AG09319 (cell line): ENCODE measurements at regions not wholly inside any gene's neighbourhood (a gene's known extent, or its start where the extent isn't known, plus 50 kb on each side); places are given as distances from the start of the nearest gene placed in this dataset.
"Not testable (repeated sequence)": the region's sequence is repeated elsewhere in the genome, so short reads cannot be mapped to it uniquely, and the experiment has no call there.

ENCODE experiments used
- DNase-seq: peaks from one replicate; pipeline ENCODE4 v3.0.0-alpha.2; 2010; ENCODE audit warnings: low read depth; ENCODE audit errors: extremely low read depth
- CTCF ChIP-seq: IDR thresholded peaks from 2 replicates; pipeline ENCODE4 v1.5.1; 2011; ENCODE audit warnings: low read depth, mild to moderate bottlenecking, inconsistent platforms, low read length, moderate library complexity

DNA sequence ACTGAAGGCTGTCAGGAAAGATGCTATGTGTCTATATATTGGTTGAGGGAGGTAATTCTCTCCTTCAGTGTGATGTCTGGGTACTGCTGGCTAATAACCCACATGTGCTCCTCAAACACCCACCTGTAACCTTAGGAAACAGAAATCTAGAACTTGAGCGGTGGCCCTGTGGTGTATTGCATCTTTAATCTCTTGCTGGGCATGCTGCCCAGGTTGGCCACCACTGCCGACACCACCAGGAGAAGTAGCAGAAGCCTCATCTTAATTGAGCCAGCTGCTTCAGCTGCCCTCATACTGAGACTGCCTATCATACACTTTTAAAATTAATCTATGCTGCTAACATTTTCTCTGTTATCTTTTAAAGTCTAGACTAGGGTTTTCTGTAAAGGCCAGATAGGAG is 103.5 kb upstream of the C5orf63 start:
- no peak for DNase-seq
- no peak for TF ChIP-seq CTCF

DNA sequence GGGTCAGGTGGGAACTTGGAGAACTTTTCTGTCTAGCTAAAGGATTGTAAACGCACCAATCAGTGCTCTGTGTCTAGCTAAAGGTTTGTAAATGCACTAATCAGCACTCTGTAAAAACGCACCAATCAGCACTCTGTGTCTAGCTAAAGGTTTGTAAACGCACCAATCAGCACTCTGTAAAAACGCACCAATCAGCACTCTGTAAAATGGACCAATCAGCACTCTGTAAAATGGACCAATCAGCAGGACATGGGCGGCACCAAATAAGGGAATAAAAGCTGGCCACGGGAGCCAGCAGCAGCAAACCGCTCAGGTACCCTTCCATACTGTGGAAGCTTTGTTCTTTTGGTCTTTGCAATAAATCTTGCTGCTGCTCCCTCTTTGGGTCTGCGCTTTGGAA is 108.0 kb upstream of the MEGF10 start:
- not testable (repeated sequence) for DNase-seq

GRCh38 chr5:127183332-127183731 is 107.3 kb upstream of the MEGF10 start:
- no peak for DNase-seq
- TF ChIP-seq CTCF = no peak

- peak; percentile 5 for DNase-seq
- no peak for TF ChIP-seq CTCF
Measured at GRCh38 chr5:127184851-127185250, 105.7 kb upstream of the MEGF10 start.

DNA sequence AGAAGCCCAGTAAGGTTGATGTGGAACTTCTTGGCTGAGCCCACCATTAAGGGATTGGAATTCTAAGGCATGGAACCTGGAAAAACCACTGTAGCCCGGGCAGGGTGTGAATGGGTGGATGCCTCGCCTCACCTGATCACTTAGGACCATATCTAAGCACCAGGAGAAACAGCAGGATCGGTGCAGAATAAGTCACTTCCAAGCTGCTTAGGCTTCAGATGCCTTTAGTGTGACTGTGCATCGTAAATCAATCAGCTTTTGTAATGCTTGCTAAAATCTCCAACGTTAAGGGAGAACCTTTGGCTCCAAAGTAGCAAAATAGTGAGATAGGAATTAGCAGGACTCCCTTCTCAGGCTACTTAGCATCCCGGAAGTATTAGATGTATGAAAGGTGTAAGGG is 103.9 kb upstream of the MEGF10 start:
- no peak for TF ChIP-seq CTCF
- no peak for DNase-seq

GRCh38 chr5:127187706-127188105 is 102.9 kb upstream of the MEGF10 start:
- DNase-seq = no peak
- no peak for TF ChIP-seq CTCF

DNA sequence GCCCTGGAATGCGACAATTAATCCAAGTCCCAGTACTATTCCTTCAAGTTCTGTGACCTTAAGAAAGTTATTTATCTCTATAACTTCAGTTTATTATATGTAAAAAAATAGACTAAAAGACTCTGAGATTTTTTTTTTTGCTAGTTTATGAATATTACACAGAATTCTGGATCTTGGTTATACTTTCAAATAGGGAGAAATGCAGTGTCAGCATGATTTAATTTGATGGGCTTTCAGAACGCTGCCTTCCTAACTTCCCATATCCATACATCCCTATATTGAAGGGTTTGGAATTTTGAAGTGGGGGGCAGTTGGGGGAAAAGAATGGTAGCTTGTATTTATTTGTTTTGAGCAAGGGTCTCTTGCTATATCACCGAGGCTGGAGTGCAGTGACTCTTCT is 98.4 kb upstream of the MEGF10 start:
- no peak for DNase-seq
- no peak for TF ChIP-seq CTCF

- no peak for DNase-seq
- no peak for TF ChIP-seq CTCF
Measured at GRCh38 chr5:127192836-127193338, 97.7 kb upstream of the MEGF10 start.
